PC-3 (cell line): ENCODE measurements at regions not wholly inside any gene's neighbourhood (a gene's known extent, or its start where the extent isn't known, plus 50 kb on each side); places are given as distances from the start of the nearest gene placed in this dataset.

Experiments used
- ATAC-seq: fragments of 200-7000 bp; cut with Tn5 transposase; 2 replicates; pipeline ENCODE4 v1.9.1; 2020; ENCODE audit warnings: mild to moderate bottlenecking, moderate library complexity
- BruUV-seq: library from RNA; stranded (reverse); fragments of 400-500 nt; replicated peaks from 2 replicates; lab custom pipeline; 2021; lab: Mats Ljungman, UMichigan
- CTCF ChIA-PET: fragments of 300-600 bp; sonication (Branson Sonifier 250); formaldehyde crosslinking; loops from one replicate; lab custom pipeline; 2022; ENCODE audit warnings: antibody characterized with exemption; lab: Charles Lee
- POLR2A ChIA-PET: fragments of 300-600 bp; sonication (Branson Sonifier 250); formaldehyde crosslinking; loops from one replicate; lab custom pipeline; 2022; ENCODE audit warnings: antibody characterized with exemption; ENCODE audit not compliant: unreplicated experiment; lab: Charles Lee
- DNase-seq: peaks from one replicate; pipeline ENCODE4 v3.0.0-alpha.2; 2015
- H2AFZ ChIP-seq: fragments of 300-600 bp; sonication (generic); 2 replicates; pipeline ENCODE4 v1.6.0; 2016; ENCODE audit warnings: antibody characterized with exemption, low read length
- H3F3A ChIP-seq: fragments of 300-600 bp; sonication (generic); one replicate; pipeline ENCODE4 v1.6.0; 2017; ENCODE audit warnings: antibody characterized with exemption, low read length, control low read depth, mild to moderate bottlenecking; ENCODE audit not compliant: unreplicated experiment
- H3K27ac ChIP-seq: fragments of 300-600 bp; sonication (generic); 2 replicates; pipeline ENCODE4 v1.5.1; 2016; ENCODE audit warnings: mild to moderate bottlenecking, low read length
- H3K27me3 ChIP-seq: fragments of 300-600 bp; sonication (generic); 2 replicates; pipeline ENCODE4 v1.6.1; 2016; ENCODE audit warnings: low read length, mixed read lengths
- H3K36me3 ChIP-seq: fragments of 300-600 bp; sonication (generic); 2 replicates; pipeline ENCODE4 v1.6.1; 2016; ENCODE audit warnings: low read depth, mixed run types, low read length, mixed read lengths
- H3K4me1 ChIP-seq: fragments of 300-600 bp; sonication (generic); 2 replicates; pipeline ENCODE4 v1.5.1; 2016; ENCODE audit warnings: low read length; ENCODE audit not compliant: insufficient read depth
- H3K4me2 ChIP-seq: fragments of 300-600 bp; sonication (generic); 2 replicates; pipeline ENCODE4 v1.6.0; 2016; ENCODE audit warnings: low read length
- H3K4me3 ChIP-seq: fragments of 300-600 bp; sonication (generic); 2 replicates; pipeline ENCODE4 v1.5.1; 2016; ENCODE audit warnings: mild to moderate bottlenecking, low read length, mixed read lengths
- H3K79me2 ChIP-seq: fragments of 300-600 bp; sonication (generic); 2 replicates; pipeline ENCODE4 v1.6.1; 2017; ENCODE audit warnings: low read length, mixed read lengths
- H3K9ac ChIP-seq: fragments of 300-600 bp; sonication (generic); 2 replicates; pipeline ENCODE4 v1.6.0; 2016; ENCODE audit warnings: mild to moderate bottlenecking, low read length
- H3K9me2 ChIP-seq: fragments of 300-600 bp; sonication (generic); replicated peaks from 2 replicates; pipeline ENCODE4 v1.6.1; 2016; ENCODE audit warnings: mixed run types, low read length, mixed read lengths
- H3K9me3 ChIP-seq: fragments of 300-600 bp; sonication (generic); 2 replicates; pipeline ENCODE4 v1.6.1; 2016; ENCODE audit warnings: low read length, mixed read lengths
- H4K20me1 ChIP-seq: fragments of 300-600 bp; sonication (generic); 2 replicates; pipeline ENCODE4 v1.6.1; 2016; ENCODE audit warnings: low read length, mixed read lengths
- CTCF ChIP-seq: fragments of 300-600 bp; sonication (generic); conservative IDR thresholded peaks from 2 replicates; pipeline ENCODE4 v1.5.1; 2017; ENCODE audit warnings: antibody characterized with exemption, low read depth, mild to moderate bottlenecking, low read length
- EZH2 ChIP-seq: fragments of 300-600 bp; sonication (generic); IDR thresholded peaks from one replicate; pipeline ENCODE4 v1.6.1; 2017; ENCODE audit warnings: antibody characterized with exemption, mild to moderate bottlenecking, low read length; ENCODE audit not compliant: unreplicated experiment
- EZH2phosphoT487 ChIP-seq: fragments of 300-600 bp; sonication (generic); IDR thresholded peaks from 2 replicates; pipeline ENCODE4 v1.6.1; 2018; ENCODE audit warnings: mild to moderate bottlenecking, antibody characterized with exemption, low read length, borderline replicate concordance
- intact Hi-C: fragments of 100-400 bp; cut with micrococcal nuclease; formaldehyde crosslinking; loops from 2 replicates; pipeline ENCODE4 v1.9.0; 2023

DNA sequence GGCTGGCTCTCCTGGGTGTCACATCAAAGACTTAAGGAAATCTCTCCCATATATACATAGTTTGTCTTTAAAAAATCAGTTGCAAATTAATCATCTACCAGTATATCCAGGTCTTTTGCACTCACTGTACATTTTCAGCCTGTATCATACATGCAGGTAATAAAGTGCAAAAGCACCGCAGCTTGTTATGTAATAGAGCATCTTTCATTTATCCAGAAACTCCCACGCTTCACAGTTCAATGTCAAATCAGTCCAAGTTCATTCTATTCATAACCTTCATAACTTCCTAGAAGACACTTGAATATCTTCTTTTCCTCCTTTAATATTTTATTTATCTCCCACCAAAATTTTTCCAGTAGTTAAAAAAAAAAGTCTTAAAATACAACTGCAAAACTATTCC, 89.6 kb upstream of the KCTD1 start:
- ATAC-seq: no peak
- Histone ChIP-seq H3K36me3 (no peaks in the 10 kb centered on the region), H3K27me3 (peaks cover 9% of the 10 kb centered on the region), H2AFZ (no peak overlapping the region), H3K9ac (no peak overlapping the region), H3F3A (no peaks in the 10 kb centered on the region), H3K4me3 (no peak overlapping the region), H3K27ac (no peak overlapping the region), H3K4me2 (no peak overlapping the region), H3K4me1 (no peaks in the 10 kb centered on the region), H3K79me2 (no peaks in the 10 kb centered on the region), H4K20me1 (no peaks in the 10 kb centered on the region), H3K9me3 (no peaks in the 10 kb centered on the region), H3K9me2 (no peaks in the 10 kb centered on the region)
- CTCF ChIA-PET: no interaction called here
- intact Hi-C loops: no loop called here
- BruUV-seq: no TSS peak
- no peak for DNase-seq
- POLR2A ChIA-PET: no interaction called here
- TF ChIP-seq CTCF (no peak), EZH2 (no peak), EZH2phosphoT487 (no peak)

GRCh38 chr18:26637324-26637723, 89.0 kb upstream of the KCTD1 start:
- Histone ChIP-seq H3F3A (no peaks in the 10 kb centered on the region), H3K4me2 (no peak overlapping the region), H3K4me3 (no peak overlapping the region), H3K4me1 (no peaks in the 10 kb centered on the region), H3K79me2 (no peaks in the 10 kb centered on the region), H3K9ac (no peak overlapping the region), H3K36me3 (no peaks in the 10 kb centered on the region), H3K9me2 (no peaks in the 10 kb centered on the region), H3K9me3 (no peaks in the 10 kb centered on the region), H2AFZ (no peak overlapping the region), H4K20me1 (no peaks in the 10 kb centered on the region), H3K27me3 (peaks cover 9% of the 10 kb centered on the region), H3K27ac (no peak overlapping the region)
- BruUV-seq: no TSS peak
- intact Hi-C loops: no loop called here
- ChIA-PET POLR2A (no interaction called here), CTCF (no interaction called here)
- ATAC-seq (no peak), DNase-seq (no peak)
- TF ChIP-seq EZH2: no peak
- no peak for TF ChIP-seq EZH2phosphoT487
- no peak for TF ChIP-seq CTCF

GRCh38 chr18:26635466-26635865, 87.1 kb upstream of the KCTD1 start:
- Histone ChIP-seq H3K79me2 (no peaks in the 10 kb centered on the region), H3K27ac (no peak overlapping the region), H3K27me3 (peaks cover 6% of the 10 kb centered on the region), H3K4me3 (no peak overlapping the region), H3F3A (no peaks in the 10 kb centered on the region), H3K9me2 (no peaks in the 10 kb centered on the region), H3K36me3 (no peaks in the 10 kb centered on the region), H3K9me3 (no peaks in the 10 kb centered on the region), H3K4me2 (no peak overlapping the region), H3K9ac (no peak overlapping the region), H3K4me1 (no peaks in the 10 kb centered on the region), H2AFZ (no peak overlapping the region), H4K20me1 (no peaks in the 10 kb centered on the region)
- ChIA-PET POLR2A (no interaction called here), CTCF (no interaction called here)
- DNase-seq: no peak
- ATAC-seq: no peak
- intact Hi-C loops: no loop called here
- BruUV-seq: no TSS peak
- no peak for TF ChIP-seq EZH2phosphoT487
- no peak for TF ChIP-seq CTCF
- TF ChIP-seq EZH2: no peak
